IPS-18a (cell line): ENCODE measurements at regions not wholly inside any gene's neighbourhood (a gene's known extent, or its start where the extent isn't known, plus 50 kb on each side); places are given as distances from the start of the nearest gene placed in this dataset.

Experiments used
- H3K27ac ChIP-seq: one replicate; pipeline ENCODE4 v1.5.1; 2013; ENCODE audit warnings: low read length
- H3K27me3 ChIP-seq: one replicate; pipeline ENCODE4 v1.6.1; 2013; ENCODE audit warnings: mild to moderate bottlenecking, low read length; ENCODE audit not compliant: control insufficient read depth, insufficient read depth
- H3K36me3 ChIP-seq: one replicate; pipeline ENCODE4 v1.6.1; 2013; ENCODE audit warnings: low read depth, low read length; ENCODE audit not compliant: control insufficient read depth
- H3K4me1 ChIP-seq: one replicate; pipeline ENCODE4 v1.6.1; 2013; ENCODE audit warnings: low read depth, low read length; ENCODE audit not compliant: control insufficient read depth
- H3K4me3 ChIP-seq: one replicate; pipeline ENCODE4 v1.5.1; 2013; ENCODE audit warnings: low read length
- H3K9ac ChIP-seq: one replicate; pipeline ENCODE4 v1.6.1; 2013; ENCODE audit warnings: mild to moderate bottlenecking, low read length, moderate library complexity
- H3K9me3 ChIP-seq: one replicate; pipeline ENCODE4 v1.6.1; 2013; ENCODE audit warnings: low read depth, low read length; ENCODE audit not compliant: control insufficient read depth

GRCh38 chrX:20472620-20473258 lies 206.0 kb upstream of the RPS6KA3 start:
- Histone ChIP-seq H3K27me3 (no peaks in the 10 kb centered on the region), H3K9ac (no peak overlapping the region), H3K4me1 (no peaks in the 10 kb centered on the region), H3K9me3 (peaks cover 9% of the 10 kb centered on the region), H3K27ac (no peak overlapping the region), H3K36me3 (no peaks in the 10 kb centered on the region), H3K4me3 (no peak overlapping the region)

GRCh38 chrX:20472148-20472547 lies 205.4 kb upstream of the RPS6KA3 start:
- Histone ChIP-seq H3K9me3 (peaks cover 9% of the 10 kb centered on the region), H3K27ac (no peak overlapping the region), H3K36me3 (no peaks in the 10 kb centered on the region), H3K4me3 (no peak overlapping the region), H3K4me1 (no peaks in the 10 kb centered on the region), H3K9ac (no peak overlapping the region), H3K27me3 (no peaks in the 10 kb centered on the region)

- peaks cover 6% of the 10 kb centered on the region for H3K9me3 ChIP-seq
- H3K36me3 ChIP-seq: no peaks in the 10 kb centered on the region
- no peaks in the 10 kb centered on the region for H3K4me1 ChIP-seq
- no peak overlapping the region for H3K4me3 ChIP-seq
- H3K27me3 ChIP-seq: no peaks in the 10 kb centered on the region
- no peak overlapping the region for H3K9ac ChIP-seq
- H3K27ac ChIP-seq: no peak overlapping the region
Measured at GRCh38 chrX:20471483-20471882, 204.8 kb upstream of the RPS6KA3 start.

GRCh38 chrX:20463296-20464075 lies 196.8 kb upstream of the RPS6KA3 start:
- Histone ChIP-seq H3K9ac (no peak overlapping the region), H3K36me3 (no peaks in the 10 kb centered on the region), H3K4me3 (no peak overlapping the region), H3K9me3 (no peaks in the 10 kb centered on the region), H3K27ac (no peak overlapping the region), H3K27me3 (no peaks in the 10 kb centered on the region), H3K4me1 (no peaks in the 10 kb centered on the region)

- Histone ChIP-seq H3K36me3 (no peaks in the 10 kb centered on the region), H3K9me3 (no peaks in the 10 kb centered on the region), H3K9ac (no peak overlapping the region), H3K4me1 (no peaks in the 10 kb centered on the region), H3K27me3 (no peaks in the 10 kb centered on the region), H3K4me3 (no peak overlapping the region), H3K27ac (no peak overlapping the region)
Measured at GRCh38 chrX:20461576-20461975, 194.9 kb upstream of the RPS6KA3 start.

- H3K9me3 ChIP-seq: no peaks in the 10 kb centered on the region
- no peak overlapping the region for H3K27ac ChIP-seq
- no peak overlapping the region for H3K4me3 ChIP-seq
- H3K27me3 ChIP-seq: no peaks in the 10 kb centered on the region
- no peak overlapping the region for H3K9ac ChIP-seq
- no peaks in the 10 kb centered on the region for H3K36me3 ChIP-seq
- no peaks in the 10 kb centered on the region for H3K4me1 ChIP-seq
Measured at GRCh38 chrX:20461002-20461401, 194.3 kb upstream of the RPS6KA3 start.

- H3K9ac ChIP-seq: no peak overlapping the region
- no peaks in the 10 kb centered on the region for H3K36me3 ChIP-seq
- H3K27me3 ChIP-seq: no peaks in the 10 kb centered on the region
- no peak overlapping the region for H3K4me3 ChIP-seq
- no peaks in the 10 kb centered on the region for H3K4me1 ChIP-seq
- H3K9me3 ChIP-seq: no peaks in the 10 kb centered on the region
- no peak overlapping the region for H3K27ac ChIP-seq
Measured at GRCh38 chrX:20459410-20460350, 193.0 kb upstream of the RPS6KA3 start.

GRCh38 chrX:20456971-20457370 lies 190.3 kb upstream of the RPS6KA3 start:
- H3K9ac ChIP-seq: no peak overlapping the region
- no peak overlapping the region for H3K4me3 ChIP-seq
- H3K36me3 ChIP-seq: no peaks in the 10 kb centered on the region
- no peak overlapping the region for H3K27ac ChIP-seq
- no peaks in the 10 kb centered on the region for H3K4me1 ChIP-seq
- H3K27me3 ChIP-seq: no peaks in the 10 kb centered on the region
- peaks cover 3% of the 10 kb centered on the region for H3K9me3 ChIP-seq

GRCh38 chrX:20455001-20455400 lies 188.3 kb upstream of the RPS6KA3 start:
- no peak overlapping the region for H3K4me3 ChIP-seq
- no peak overlapping the region for H3K9ac ChIP-seq
- no peak overlapping the region for H3K27ac ChIP-seq
- H3K36me3 ChIP-seq: no peaks in the 10 kb centered on the region
- H3K27me3 ChIP-seq: no peaks in the 10 kb centered on the region
- H3K4me1 ChIP-seq: no peaks in the 10 kb centered on the region
- H3K9me3 ChIP-seq: peaks cover 12% of the 10 kb centered on the region

- Histone ChIP-seq H3K27me3 (no peaks in the 10 kb centered on the region), H3K4me1 (no peaks in the 10 kb centered on the region), H3K27ac (no peak overlapping the region), H3K9ac (no peak overlapping the region), H3K4me3 (no peak overlapping the region), H3K36me3 (no peaks in the 10 kb centered on the region), H3K9me3 (peaks cover 14% of the 10 kb centered on the region)
Measured at GRCh38 chrX:20454117-20454516, 187.4 kb upstream of the RPS6KA3 start.

GRCh38 chrX:20452487-20452886 lies 185.8 kb upstream of the RPS6KA3 start:
- Histone ChIP-seq H3K4me3 (no peak overlapping the region), H3K9ac (no peak overlapping the region), H3K36me3 (no peaks in the 10 kb centered on the region), H3K27me3 (no peaks in the 10 kb centered on the region), H3K27ac (no peak overlapping the region), H3K9me3 (peaks cover 14% of the 10 kb centered on the region), H3K4me1 (no peaks in the 10 kb centered on the region)
